HG03097 (cell line): ENCODE measurements at regions not wholly inside any gene's neighbourhood (a gene's known extent, or its start where the extent isn't known, plus 50 kb on each side); places are given as distances from the start of the nearest gene placed in this dataset.

ENCODE experiments used
- ATAC-seq: cut with Tn5 transposase; IDR thresholded peaks from one replicate; pipeline ENCODE4 v1.9.1; 2021; ENCODE audit not compliant: unreplicated experiment, low FRiP score

DNA sequence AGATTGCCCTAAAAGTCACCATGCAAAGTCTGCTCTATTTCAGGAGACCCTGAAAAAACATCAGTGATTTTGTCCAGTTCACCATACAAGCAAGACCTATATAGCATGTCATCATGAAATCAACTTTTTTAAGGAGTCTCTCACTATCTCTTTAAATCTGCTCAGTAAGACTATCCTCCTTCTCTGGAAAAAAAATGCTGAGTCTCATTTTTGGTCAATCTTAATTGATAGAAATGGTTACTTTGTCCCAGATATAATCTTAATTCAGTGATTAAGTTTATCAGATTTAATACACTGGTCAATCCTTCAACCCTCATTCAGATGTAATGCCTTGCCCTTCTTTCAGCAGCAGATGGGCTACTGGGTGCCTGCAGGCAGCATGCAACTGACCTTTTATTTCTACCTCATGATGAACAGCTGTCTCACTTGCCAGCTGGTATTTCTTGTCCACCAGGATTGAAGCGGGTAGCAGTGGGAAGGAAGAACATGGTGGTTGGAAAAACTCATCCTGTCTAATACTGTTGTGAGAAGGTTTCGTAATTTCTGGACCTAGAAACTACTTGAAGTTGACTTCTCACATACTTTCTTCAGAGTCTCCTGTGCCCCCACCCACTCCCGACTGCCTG, 375.3 kb downstream of the DNAH5 start:
- no peak for ATAC-seq

DNA sequence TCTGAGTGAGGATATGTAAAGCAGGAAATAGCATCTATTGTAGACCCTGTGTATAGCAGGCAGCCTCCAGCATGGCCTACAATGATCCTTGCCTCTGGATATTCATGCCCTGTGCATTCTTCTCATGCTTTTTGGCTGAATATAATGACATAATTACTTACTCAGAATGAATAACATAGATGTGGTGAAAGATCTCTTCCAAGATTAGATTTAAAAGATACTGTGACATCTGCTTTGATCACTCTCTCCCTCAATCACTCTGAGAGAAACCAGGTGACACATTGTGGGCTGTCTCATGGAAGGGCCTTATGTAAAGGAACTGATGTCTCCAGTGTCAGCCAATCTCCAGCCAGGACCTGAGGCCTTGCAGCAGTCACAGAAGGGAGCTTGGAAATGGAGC, 376.7 kb downstream of the DNAH5 start:
- no peak for ATAC-seq

DNA sequence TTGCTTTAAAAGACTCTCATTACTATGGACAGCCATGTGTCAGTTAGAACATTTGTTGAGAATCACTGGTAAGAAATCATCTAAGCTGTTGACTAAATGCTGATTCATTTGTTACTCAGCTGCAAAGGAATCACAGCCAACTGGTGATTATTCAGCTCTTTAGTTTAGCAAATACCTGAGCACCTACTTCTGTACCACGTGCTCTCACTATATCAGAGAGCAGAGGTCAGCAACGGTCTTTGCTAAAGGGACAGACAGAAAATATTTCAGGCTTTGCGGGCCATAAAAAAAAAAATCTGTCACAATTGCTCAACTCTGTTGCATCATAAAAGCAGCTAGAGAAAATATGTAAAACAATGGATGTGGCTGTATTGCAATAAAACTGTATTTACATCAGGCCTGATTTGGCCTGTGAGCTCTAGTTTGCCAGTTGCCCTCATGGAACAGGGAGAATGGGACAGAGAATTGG, 377.6 kb downstream of the DNAH5 start:
- ATAC-seq, result no peak

DNA sequence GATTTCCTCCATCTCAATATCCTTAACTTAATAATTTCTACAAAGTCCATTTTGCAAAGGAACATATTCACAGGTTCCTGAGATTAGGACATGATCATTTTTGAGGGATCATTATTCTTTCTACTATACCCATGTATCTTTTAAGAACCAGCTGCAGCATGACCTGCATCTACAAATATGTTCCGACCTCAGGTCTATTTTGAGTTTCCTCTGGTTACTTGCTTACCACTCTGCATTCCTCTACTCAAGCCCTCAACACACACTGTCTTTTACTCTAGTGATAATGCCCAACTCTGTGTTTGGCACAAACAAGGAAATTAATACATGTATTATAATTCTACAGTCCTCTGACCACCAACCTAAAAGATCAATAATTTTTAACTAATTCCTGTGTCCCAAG, 386.1 kb downstream of the DNAH5 start:
- ATAC-seq, result no peak

DNA sequence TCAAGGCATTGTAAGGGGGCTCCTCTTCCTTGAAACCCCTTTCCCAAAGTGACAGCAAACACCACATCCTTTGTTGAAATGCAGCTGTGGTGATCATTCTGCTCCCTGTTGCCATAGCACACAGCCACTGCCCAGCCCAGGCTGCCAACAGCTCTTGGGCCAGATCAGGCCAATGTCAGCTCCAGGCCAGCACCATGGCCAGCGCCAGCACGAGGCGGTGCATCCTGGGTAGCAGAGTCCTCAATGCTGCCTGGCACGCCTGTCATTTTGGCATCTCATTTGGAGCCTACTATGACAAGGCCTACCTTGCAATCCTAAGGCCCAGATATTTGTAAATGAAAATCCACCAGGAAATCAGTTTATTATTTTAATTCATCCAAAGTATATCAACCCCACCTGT, 390.6 kb downstream of the DNAH5 start:
- no peak for ATAC-seq

DNA sequence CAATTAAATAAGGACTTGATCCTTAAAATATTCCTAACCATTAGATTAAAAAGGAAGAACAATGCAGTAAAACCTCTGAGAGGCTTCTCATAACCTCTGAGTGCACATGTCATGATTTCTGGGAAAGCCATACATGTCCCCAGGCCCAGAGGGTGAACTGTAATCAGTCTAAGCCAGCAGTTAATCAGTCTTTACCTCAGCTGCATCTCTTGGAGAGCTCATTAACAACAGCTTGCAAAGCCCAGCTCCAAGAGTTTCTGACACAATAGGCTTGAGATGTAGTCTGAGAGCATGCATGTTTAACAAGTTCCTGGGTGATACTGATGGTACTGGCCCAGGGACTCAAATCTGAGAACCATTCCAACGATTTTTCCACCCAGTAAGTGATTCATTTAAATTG, 392.1 kb downstream of the DNAH5 start:
- no peak for ATAC-seq

DNA sequence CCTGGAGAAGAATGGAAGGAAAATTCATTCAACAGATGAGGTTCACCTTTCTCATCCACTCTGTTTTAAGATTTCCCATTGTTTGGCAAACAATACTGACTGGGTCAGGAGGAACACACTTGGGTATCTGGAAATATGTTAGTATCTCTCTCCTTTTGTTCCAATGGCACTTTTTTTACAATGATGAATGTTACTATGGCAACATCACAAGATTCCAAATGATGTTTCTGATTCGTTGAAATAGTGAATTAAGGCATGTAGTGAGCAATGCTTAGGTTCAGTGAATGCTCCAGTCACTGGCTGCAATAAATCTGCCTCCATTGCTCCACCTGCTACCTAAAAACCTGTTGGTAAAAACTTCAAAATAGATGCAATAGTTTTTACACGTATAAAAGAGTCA, 392.8 kb downstream of the DNAH5 start:
- ATAC-seq, result no peak

DNA sequence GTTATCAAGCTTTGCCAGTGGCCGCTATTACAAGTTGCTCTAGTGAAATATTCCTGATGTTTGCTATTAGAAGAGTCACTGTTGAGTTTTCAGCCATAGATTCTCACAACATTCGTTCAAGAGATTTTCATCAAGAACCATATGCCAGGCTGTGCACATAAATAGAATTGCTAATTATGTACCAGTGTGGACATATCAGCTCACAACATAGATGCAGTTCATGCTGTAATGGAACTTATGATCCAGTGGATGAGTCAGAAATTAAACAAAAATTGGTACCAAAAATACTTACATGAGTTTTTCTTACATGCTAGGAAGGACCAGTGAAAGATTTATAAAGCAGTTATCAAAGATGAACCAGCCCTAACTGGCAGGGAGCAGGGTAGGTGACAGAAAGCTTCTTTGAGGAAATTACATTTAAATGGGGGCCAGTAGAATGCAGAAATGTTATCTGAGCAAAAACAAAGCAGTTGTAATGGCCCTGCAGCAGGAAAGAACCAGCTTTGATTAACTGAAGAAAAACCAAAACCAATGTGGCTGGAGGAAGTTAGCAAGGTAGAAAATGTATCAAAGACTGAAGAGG, 404.2 kb downstream of the DNAH5 start:
- no peak for ATAC-seq

DNA sequence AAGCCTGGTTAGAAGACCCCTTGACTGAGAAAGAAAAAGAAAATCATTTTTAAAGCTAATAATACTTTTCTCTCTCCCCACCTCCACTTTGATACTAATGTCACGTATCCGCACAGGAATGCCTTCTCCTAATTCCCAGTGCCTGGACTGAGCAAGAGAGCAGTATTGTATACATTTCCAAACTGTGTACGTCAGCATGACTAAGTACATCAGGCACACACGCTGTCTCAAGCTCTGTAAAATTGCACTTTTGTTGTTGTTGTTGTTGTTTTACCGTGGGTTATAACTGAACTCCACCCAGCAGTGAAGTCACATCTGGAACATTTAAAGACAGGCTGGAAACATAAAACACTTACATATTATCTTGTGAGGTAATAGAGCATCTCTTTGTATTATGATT, 407.6 kb downstream of the DNAH5 start:
- ATAC-seq, result no peak

DNA sequence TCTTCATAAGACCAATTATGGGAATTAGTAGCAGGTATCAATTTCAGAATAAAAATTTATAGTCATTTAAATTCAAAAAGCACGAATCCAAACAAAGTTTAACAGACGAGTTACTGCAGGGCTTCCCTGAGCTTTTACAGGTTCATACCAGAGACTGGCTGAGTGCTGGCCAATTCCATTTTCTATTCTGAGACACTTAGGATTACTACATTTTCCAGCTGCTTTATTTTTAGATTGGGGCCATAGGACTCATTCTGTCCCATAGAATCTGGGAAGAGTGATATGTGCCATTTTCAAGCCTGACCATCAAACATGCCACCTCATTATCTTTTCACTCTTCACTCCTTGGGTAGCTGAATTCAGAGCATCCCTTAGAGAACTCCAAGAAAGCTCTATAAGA, 410.7 kb downstream of the DNAH5 start:
- ATAC-seq, result no peak

DNA sequence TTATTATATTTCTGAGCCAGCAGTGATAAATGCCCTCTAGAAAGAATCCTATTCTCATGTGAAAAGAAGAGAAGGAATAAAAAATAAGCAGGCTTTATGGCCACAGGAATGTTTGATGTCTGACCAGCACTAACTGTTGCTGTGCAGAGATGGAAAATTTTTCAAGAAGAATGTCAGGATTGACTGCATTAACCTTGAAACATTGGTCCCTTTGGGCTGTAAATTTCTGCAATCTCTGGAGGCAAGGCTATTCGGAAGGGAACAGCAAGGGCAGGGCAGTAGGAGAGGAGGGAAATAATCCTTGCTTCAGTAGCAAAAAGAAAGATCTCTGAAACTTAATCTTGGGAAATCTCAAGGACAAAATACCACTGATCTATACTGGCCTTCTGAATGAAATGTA, 415.2 kb downstream of the DNAH5 start:
- no peak for ATAC-seq

DNA sequence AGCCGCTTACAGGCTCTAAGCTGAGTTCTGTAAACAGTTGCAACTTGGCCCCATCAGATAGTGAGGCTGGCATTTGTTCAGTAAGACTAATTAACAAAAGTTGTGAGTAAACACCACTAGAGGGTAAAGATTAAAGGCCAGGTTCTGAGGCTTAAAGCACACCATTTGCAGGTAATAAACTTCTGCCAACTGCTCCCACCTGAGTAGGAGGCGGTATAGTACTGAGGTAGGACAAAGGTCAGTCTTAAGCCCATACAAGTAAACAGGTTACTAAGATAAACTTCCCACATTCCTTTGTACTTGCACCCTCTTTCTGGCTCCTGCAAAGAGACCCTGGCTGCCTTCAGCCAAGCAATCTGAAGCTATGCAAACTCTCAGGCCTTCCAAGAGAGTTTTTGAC, 419.6 kb downstream of the DNAH5 start:
- no peak for ATAC-seq

DNA sequence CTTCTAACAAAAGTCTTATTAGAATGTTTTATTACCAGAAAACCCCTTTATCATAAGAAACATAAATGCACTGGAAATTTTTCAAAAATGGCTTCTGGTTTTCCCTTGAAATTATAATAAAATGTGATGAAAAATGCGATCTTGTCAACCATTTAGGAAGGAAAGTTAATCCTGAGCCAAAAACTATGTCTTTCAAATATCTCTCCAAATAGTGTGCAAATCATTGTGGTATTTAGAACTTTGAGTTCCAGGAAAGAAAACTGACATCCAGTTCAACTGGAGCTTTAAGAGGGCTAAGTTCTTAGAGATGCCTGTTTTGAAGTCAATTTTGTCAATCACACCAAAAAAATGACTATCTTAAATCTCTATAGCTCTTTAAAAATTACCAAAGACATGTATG, 425.4 kb downstream of the DNAH5 start:
- no peak for ATAC-seq

DNA sequence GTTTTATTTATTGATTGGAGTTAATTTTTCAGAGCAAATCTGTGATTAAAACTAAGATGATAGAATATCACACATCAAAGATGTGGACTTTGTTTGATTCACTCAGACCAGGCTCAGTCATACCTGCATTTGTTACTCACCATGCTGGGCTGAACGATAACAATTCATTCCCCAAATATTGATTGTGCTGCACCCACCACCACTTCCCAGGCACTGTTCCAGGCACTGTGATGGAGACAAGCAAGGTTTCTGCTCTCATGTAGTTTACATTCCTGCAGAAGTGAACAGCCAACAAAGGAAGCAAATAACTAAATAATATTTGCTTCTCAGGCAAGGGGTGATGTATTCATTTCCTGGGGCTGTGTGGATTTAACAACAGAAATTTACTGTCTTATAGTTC, 428.3 kb downstream of the DNAH5 start:
- no peak for ATAC-seq

DNA sequence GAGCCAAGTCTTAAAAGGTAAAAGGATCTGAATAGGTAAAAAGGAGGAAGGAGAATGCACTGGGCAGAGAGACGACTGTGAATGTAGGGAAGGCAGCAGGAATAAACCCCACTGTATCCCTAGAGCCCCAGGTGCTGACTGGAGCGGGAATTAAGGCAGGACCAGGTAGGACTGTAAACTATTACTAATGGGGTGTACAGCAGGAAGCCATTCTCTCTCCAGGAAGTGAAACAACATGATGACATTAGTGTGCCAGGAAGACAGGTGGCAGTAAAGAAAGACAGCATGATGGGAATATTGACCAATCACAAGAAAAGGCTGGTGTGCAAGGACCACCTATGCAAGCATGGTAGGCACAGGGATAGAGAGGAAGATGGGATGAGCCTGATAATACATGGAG, 433.0 kb downstream of the DNAH5 start:
- ATAC-seq, result no peak

DNA sequence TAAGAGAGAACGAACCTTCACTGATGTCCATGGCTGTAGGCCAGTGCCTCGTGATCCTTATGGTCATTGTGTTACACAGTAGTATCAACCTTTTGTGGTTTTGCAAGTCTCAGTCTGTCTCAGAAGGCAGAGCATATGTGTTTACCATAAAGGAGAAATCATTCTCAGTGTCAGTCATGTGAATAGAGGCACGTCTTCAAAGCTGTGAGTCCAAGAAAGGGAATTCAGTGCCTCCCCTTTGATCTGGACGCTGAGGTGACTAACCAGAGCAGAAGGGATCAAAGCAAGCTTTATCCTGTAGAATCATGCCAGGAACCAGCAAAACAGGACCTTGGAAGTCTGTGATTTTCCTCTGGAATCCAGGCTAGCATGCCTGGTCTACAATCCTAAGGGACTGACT, 433.9 kb downstream of the DNAH5 start:
- ATAC-seq, result no peak

DNA sequence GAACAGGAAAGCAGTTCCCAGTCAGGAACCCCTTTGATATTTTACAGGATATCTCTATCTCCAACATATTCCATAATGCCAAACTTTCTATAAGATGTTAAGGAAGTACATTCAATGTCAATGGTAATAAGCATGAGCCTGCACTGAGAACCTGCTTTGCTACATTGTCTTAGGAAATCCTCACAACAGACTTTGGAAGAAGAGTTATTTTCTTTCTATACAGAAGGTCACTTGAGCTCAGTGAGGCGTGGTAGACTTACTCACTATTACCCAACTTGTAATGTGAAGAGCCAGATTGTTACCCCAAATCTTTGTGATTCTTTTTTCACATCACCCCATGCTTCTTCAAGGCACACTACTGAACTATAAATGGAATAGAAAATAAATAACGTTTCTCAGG, 435.9 kb downstream of the DNAH5 start:
- ATAC-seq, result no peak

DNA sequence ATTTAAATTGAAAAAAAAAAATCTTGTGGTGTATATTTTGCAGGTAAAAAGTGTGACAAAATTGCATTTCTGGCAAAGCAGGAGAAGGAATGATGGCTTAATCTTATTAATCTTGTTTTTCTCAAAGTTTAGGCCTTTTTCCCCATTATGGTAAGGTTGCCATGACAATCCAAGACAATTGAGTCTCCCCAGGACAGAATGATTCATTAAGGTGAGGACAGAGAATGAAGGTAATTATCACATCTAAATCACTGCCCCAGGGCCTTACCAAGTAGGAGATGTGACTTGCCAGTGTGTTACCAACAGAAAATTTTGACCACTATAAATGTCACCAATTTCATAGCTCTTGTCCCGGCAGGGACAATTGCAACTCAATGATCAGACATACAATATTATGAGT, 439.2 kb downstream of the DNAH5 start:
- ATAC-seq, result no peak

DNA sequence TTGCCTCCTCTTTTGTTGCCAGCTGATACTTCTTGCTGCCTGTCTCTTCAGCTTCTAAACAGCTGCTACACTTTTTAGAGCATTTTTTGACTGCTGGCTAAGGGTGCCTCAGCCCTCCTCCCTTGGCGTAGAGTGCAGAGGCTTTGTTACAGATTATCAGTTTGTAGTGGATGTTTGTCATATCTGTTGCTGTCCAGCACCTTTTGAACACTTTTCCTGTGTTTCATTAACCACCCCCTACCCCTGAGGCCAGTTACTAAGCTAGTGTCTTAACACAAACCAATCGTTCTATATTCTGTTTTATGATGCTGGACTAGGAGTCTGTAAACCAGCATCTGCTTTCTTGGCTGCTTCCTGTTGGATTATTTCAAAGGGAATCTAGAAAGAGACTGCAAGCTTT, 441.5 kb downstream of the DNAH5 start:
- no peak for ATAC-seq

DNA sequence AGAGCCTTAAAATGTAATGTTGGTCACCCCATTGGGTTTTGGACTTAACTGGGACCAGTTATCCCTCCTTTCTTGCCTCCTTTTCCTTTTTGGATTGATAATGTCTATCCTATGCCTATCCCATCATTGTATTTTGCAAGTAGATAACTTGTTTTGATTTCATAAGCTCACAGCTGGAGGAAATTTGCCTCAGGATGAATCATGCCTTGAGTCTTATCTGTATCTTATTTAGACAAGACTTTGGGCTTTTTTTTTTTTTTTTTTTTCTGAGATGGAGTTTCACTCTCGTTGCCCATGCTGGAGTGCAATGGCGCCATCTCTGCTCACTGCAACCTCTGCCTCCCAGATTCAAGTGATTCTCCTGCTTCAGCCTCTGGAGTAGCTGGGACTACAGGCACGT, 443.3 kb downstream of the DNAH5 start:
- ATAC-seq, result no peak

DNA sequence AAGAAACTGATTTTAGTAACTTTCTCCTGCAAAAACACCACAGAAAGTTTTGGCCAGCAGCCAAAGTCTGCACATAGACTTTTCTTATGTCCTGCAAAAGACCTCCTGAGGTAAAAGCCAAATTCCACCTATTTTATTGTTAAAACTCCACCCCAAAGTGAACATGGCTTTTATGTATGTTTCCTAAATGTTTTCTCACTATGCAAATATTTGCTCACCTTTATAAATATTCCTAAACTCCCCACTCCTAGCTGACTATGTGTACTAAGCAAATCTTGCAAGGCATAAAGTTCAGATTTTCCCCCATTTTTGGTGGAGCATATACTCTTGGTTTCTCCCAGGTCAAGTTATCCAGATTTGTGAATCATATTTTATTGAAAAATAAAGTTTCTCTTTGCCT, 446.2 kb downstream of the DNAH5 start:
- no peak for ATAC-seq

DNA sequence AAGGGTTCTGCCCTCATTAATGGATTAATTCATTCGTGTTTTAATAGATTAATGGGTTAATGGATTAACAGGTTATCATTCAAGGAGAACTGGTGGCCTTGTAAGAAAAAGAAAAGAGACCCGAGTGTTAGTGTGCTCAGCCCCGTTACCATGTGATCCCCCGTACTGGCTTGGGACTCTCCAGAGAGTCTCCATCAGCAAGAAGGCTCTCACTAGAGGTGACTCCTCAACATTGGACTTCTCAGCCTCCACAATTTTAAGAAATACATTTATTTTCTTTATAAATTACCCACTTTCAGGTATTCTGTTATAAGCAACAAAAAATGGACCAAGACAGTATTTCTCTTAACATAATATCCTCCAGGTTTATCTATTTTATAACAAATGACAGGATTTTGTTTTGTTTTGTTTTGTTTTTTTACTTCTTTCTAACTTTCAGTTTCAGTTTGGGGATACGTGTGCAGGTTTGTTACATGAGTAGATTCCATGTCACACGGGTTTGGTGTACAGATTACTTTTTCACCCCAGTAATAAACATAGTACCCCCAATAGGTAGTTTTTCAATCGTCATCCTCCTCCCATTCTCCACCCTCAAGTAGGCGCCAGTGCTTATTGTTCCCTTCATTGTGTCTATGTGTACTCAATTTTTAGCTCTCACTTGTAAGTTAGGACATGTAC, 456.1 kb downstream of the DNAH5 start:
- no peak for ATAC-seq
